ENCODE measurements at regions not wholly inside any gene's neighbourhood (a gene's known extent, or its start where the extent isn't known, plus 50 kb on each side); places are given as distances from the start of the nearest gene placed in this dataset.

GRCh38 chr21:43281661-43282357, 113.0 kb downstream of the CRYAA start:
- TF ChIP-seq CTCF (IDR thresholded peaks at IDR 0.05; ENCODE audit: low read length) (no peak), EZH2 (IDR thresholded peaks at IDR 0.05; ENCODE audit: borderline replicate concordance, low read length) (no peak)
